IPS-15b (cell line): ENCODE measurements at regions not wholly inside any gene's neighbourhood (a gene's known extent, or its start where the extent isn't known, plus 50 kb on each side); places are given as distances from the start of the nearest gene placed in this dataset.
"Not testable (repeated sequence)": the region's sequence is repeated elsewhere in the genome, so short reads cannot be mapped to it uniquely, and the experiment has no call there.

Source experiments
- H3K27me3 ChIP-seq: one replicate; pipeline ENCODE4 v1.6.1; 2013; ENCODE audit warnings: low read length; ENCODE audit not compliant: control insufficient read depth, insufficient read depth
- H3K36me3 ChIP-seq: one replicate; pipeline ENCODE4 v1.6.1; 2013; ENCODE audit warnings: low read length; ENCODE audit not compliant: control insufficient read depth, insufficient read depth
- H3K4me1 ChIP-seq: one replicate; pipeline ENCODE4 v1.6.1; 2013; ENCODE audit warnings: mild to moderate bottlenecking, low read length; ENCODE audit not compliant: control insufficient read depth, insufficient read depth
- H3K4me3 ChIP-seq: one replicate; pipeline ENCODE4 v1.5.1; 2013; ENCODE audit warnings: low read depth, low read length
- H3K9ac ChIP-seq: one replicate; pipeline ENCODE4 v1.6.1; 2013; ENCODE audit warnings: low read depth, mild to moderate bottlenecking, low read length
- H3K9me3 ChIP-seq: one replicate; pipeline ENCODE4 v1.6.1; 2013; ENCODE audit warnings: mild to moderate bottlenecking, low read length; ENCODE audit not compliant: control insufficient read depth, insufficient read depth

- H3K4me3 ChIP-seq: peak overlapping the region; percentile 37
- not testable (repeated sequence) for H3K36me3 ChIP-seq, H3K9me3 ChIP-seq, H3K27me3 ChIP-seq, H3K9ac ChIP-seq, H3K4me1 ChIP-seq
Observed at GRCh38 chr15:24101503-24101902, 414.4 kb upstream of the NDN start.

DNA sequence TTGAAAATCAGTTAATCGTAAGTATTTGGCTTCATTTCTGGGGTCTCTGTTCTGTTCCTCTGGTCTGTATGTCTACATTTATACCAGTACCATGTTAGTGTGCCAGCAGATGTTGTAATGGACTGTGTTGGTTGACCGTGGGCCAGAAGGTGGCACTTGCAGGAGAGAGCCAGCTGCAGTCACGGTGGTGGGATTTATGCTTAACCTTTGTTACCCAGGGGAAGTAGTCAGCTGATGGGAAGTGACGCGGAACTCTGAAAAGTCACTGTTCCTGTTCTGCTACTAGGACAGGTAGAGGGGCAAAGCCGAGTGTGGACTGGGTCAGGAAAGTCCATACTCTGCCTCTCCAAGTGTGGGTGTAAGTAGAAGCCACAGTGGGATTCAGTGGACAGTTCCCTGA lies 420.4 kb upstream of the NDN start:
- H3K9ac ChIP-seq, H3K4me3 ChIP-seq, H3K9me3 ChIP-seq, H3K4me1 ChIP-seq, H3K27me3 ChIP-seq, H3K36me3 ChIP-seq: not testable (repeated sequence)

- H3K4me3 ChIP-seq, H3K4me1 ChIP-seq, H3K36me3 ChIP-seq, H3K27me3 ChIP-seq, H3K9me3 ChIP-seq, H3K9ac ChIP-seq: not testable (repeated sequence)
Observed at GRCh38 chr15:24107948-24108347, 420.8 kb upstream of the NDN start.

- not testable (repeated sequence) for H3K36me3 ChIP-seq, H3K9ac ChIP-seq, H3K27me3 ChIP-seq, H3K4me3 ChIP-seq, H3K4me1 ChIP-seq, H3K9me3 ChIP-seq
Observed at GRCh38 chr15:24108349-24108748, 421.2 kb upstream of the NDN start.

GRCh38 chr15:24139622-24140021 lies 452.5 kb upstream of the NDN start:
- H3K36me3 ChIP-seq, H3K27me3 ChIP-seq, H3K4me1 ChIP-seq, H3K4me3 ChIP-seq, H3K9me3 ChIP-seq, H3K9ac ChIP-seq: not testable (repeated sequence)

DNA sequence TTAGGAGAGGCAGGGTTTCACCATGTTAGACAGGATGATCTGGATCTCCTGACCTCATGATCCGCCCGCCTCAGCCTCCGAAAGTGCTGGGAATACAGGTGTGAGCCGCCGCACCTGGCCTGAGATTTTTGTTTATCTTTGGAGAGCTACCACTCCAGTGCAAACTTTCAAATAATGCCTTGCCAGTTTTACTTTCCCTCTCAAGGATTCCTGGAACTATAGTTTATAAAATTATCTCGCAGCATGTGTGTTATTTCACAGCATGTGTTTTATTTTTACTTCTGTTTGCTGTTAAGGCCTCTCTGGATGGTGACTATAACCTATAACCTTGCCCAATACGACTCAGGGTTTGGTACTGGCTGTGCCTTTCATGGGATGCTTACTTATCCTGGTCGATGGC lies 458.0 kb upstream of the NDN start:
- H3K27me3 ChIP-seq, H3K36me3 ChIP-seq, H3K4me1 ChIP-seq, H3K4me3 ChIP-seq, H3K9ac ChIP-seq, H3K9me3 ChIP-seq: not testable (repeated sequence)

GRCh38 chr15:24146251-24146650 lies 459.1 kb upstream of the NDN start:
- no peaks in the 10 kb centered on the region for H3K4me1 ChIP-seq
- H3K27me3 ChIP-seq: no peaks in the 10 kb centered on the region
- no peaks in the 10 kb centered on the region for H3K36me3 ChIP-seq
- H3K9me3 ChIP-seq: no peaks in the 10 kb centered on the region
- no peak overlapping the region for H3K4me3 ChIP-seq
- H3K9ac ChIP-seq: no peak overlapping the region

DNA sequence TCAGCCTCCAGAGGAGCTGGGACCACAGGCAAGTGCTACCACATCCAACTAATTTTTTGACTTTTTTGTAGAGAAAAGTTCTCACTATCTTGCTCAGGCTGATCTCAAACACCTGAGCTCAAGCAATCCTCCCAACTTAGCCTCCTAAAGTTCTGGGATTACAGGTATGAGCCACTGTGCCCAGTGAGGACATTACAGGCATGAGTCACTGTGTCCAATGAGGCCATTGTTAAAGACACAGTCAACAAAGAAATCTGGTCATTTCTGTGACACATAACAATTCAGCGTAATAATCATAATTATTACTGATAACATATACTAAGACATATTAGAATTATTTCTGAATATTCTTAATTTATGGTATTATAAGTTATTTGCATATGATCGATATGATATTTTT lies 463.4 kb upstream of the NDN start:
- Histone ChIP-seq H3K9me3 (no peaks in the 10 kb centered on the region), H3K27me3 (no peaks in the 10 kb centered on the region), H3K9ac (no peak overlapping the region), H3K4me3 (no peak overlapping the region), H3K36me3 (no peaks in the 10 kb centered on the region), H3K4me1 (no peaks in the 10 kb centered on the region)

DNA sequence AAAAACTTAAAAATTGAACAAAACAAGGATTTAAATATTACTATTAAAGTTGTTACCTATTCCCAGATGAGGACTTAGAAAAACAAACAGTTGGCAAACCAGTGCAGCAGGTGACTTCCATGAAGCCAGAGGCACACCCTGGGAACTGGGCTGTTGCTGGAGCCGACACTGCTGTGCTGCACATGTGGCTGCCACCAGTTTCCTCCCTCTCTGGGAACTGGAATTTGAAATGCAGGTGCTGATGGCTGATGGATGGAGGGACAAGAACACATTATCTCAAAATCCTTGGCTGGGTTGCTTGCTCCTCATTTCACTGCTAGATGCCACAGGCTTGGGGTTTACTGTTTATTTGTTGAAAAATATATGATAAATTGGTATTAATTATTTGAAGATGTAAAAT lies 471.2 kb upstream of the NDN start:
- not testable (repeated sequence) for H3K4me3 ChIP-seq, H3K36me3 ChIP-seq, H3K4me1 ChIP-seq, H3K9ac ChIP-seq, H3K27me3 ChIP-seq, H3K9me3 ChIP-seq

DNA sequence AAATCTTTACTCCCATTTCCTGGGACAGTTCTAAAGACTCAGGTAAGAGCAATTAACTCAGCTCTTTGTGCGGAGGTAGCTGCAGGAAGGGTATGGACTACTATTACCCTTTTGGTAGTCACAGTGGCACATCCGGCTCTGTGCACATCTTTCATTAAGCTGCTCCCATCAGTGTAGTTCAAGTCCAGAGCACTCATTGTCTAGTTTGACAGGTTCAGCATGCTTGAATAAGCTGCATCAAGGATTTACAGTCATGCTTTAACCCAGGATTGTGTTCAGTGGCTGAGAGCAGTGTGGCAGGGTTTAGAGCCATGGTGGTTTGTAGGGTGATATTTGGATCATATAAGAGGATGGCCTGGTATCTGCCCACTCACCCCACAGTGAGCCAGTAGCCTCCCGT lies 478.4 kb upstream of the NDN start:
- not testable (repeated sequence) for H3K9me3 ChIP-seq, H3K4me3 ChIP-seq, H3K9ac ChIP-seq, H3K27me3 ChIP-seq, H3K4me1 ChIP-seq, H3K36me3 ChIP-seq

DNA sequence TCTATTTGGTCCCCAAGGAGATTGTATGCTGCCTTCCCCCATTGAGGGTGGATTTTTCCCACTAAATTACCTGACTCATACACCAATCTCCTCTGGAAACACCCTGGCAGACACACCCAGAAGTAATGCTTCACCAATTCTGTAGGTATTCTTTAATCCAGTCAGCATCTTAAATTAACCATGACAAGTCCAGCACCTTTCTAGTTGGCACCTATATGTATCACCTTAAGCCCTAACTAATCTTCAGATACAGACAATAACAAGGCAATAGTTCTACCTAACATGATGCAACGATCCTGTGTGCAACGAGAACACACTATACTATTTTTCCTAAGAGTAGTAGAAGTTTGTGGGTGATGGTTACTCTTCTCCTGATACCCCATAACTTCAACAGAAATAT lies 473.3 kb upstream of the NPAP1 start:
- not testable (repeated sequence) for H3K9ac ChIP-seq, H3K36me3 ChIP-seq, H3K4me1 ChIP-seq, H3K9me3 ChIP-seq, H3K4me3 ChIP-seq, H3K27me3 ChIP-seq

DNA sequence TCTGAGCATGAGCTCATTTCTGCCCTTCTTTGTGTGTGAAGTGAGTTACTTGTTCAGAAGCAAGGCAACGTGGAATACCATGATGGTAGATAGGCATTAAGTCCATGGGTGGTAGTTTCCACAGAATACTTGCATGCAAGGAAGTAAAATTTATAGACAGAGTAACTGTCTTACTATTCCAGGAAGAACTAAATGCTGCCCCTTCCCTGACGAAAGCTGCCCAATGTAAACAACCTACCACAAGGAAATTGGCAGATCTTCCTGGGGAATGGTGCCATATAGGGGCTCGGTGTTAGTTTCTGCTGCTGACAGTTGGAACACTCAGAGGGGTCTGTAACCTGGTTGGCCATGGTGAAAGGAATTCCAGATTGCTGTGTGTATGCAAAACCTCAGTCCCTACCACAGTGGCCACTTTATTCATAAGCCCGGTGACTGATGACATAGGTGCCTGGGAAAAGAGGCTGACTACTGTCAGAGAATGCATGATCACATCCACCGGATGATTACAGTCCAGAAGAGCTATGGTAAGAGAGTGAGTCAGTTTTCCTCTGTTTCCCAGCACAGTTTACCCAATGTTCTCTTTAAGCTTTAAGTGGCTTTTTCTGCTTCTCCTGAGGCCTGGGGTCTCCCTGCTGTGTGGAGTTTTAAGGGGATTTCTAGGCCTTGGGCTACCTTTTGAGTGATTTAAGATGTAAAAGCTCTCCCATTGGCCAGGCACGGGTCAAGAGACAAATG lies 463.7 kb upstream of the NPAP1 start:
- H3K4me3 ChIP-seq, H3K9me3 ChIP-seq, H3K4me1 ChIP-seq, H3K27me3 ChIP-seq, H3K36me3 ChIP-seq, H3K9ac ChIP-seq: not testable (repeated sequence)

GRCh38 chr15:24223739-24224138 lies 451.8 kb upstream of the NPAP1 start:
- H3K27me3 ChIP-seq: no peaks in the 10 kb centered on the region
- no peaks in the 10 kb centered on the region for H3K4me1 ChIP-seq
- H3K9me3 ChIP-seq: no peaks in the 10 kb centered on the region
- no peaks in the 10 kb centered on the region for H3K36me3 ChIP-seq
- no peak overlapping the region for H3K9ac ChIP-seq
- no peak overlapping the region for H3K4me3 ChIP-seq
